ENCODE measurements at regions not wholly inside any gene's neighbourhood (a gene's known extent, or its start where the extent isn't known, plus 50 kb on each side); places are given as distances from the start of the nearest gene placed in this dataset.

- TF ChIP-seq EZH2 (IDR thresholded peaks at IDR 0.05; ENCODE audit: insufficient read depth, poor library complexity, severe bottlenecking) = no peak
- no peak for TF ChIP-seq EZH2phosphoT487 (IDR thresholded peaks at IDR 0.05; ENCODE audit: insufficient read depth, low read depth)
Observed at GRCh38 chr15:38755718-38756117, 191.1 kb upstream of the RASGRP1 start.
